Heart right ventricle (tissue), 16 donors: ENCODE measurements at regions not wholly inside any gene's neighbourhood (a gene's known extent, or its start where the extent isn't known, plus 50 kb on each side); places are given as distances from the start of the nearest gene placed in this dataset.
"Not testable (repeated sequence)": the region's sequence is repeated elsewhere in the genome, so short reads cannot be mapped to it uniquely, and the experiment has no call there.

Source experiments
- ATAC-seq, 8 donors: fragments of 200-7000 bp; cut with Tn5 transposase; one replicate each; pipeline ENCODE4 v1.9.1; 2020; ENCODE audit warnings: mild to moderate bottlenecking in 8 of 8, moderate library complexity in 8 of 8, moderate number of reproducible peaks in 1 of 8
- DNase-seq, 2 donors: peaks; one replicate each; pipeline ENCODE4 v3.0.0-alpha.2; 2020
- H3K27ac ChIP-seq, 10 donors: fragments of 200-600 bp; sonication (generic) in 2 of 10; one replicate each; pipeline versions ENCODE4 v1.5.0 to v1.8.0; 2020 to 2022; ENCODE audit warnings: mild to moderate bottlenecking in 3 of 10
- H3K27me3 ChIP-seq, 7 donors: fragments of 200-600 bp; one replicate each; pipeline ENCODE4 v1.8.0; 2021 to 2022; ENCODE audit warnings: mild to moderate bottlenecking in 2 of 7
- H3K36me3 ChIP-seq, 9 donors: fragments of 200-600 bp; sonication (generic) in 1 of 9; one replicate each; pipeline versions ENCODE4 v1.5.0 to v1.8.0; 2020 to 2022; ENCODE audit warnings: mild to moderate bottlenecking in 2 of 9
- H3K4me1 ChIP-seq, 9 donors: fragments of 200-600 bp; sonication (generic) in 1 of 9; one replicate each; pipeline versions ENCODE4 v1.5.0 to v1.8.0; 2020 to 2022; ENCODE audit warnings: mild to moderate bottlenecking in 4 of 9
- H3K4me3 ChIP-seq, 10 donors: fragments of 200-600 bp; sonication (generic) in 2 of 10; one replicate each; pipeline versions ENCODE4 v1.5.0 to v1.8.0; 2020 to 2022; ENCODE audit warnings: mild to moderate bottlenecking in 7 of 10, moderate library complexity in 2 of 10
- H3K9me3 ChIP-seq, 11 donors: fragments of 200-600 bp in 10 of 11; sonication (generic) in 2 of 11; one replicate each; pipeline versions ENCODE4 v1.5.0 to v1.8.0; 2013 to 2022; ENCODE audit warnings: mild to moderate bottlenecking in 2 of 11, control low read depth in 1 of 11, moderate library complexity in 1 of 11
- WGBS, 2 donors: extraction: QIAGEN DNeasy Blood & Tissue Kit; methylation state at CpG; one replicate each; pipeline ENCODE4 v1.1.7; 2013; ENCODE audit warnings: inconsistent platforms in 1 of 2; 5-methylcytosine and 5-hydroxymethylcytosine counted together
- intact Hi-C, 10 donors: fragments of 100-400 bp; cut with DNase I; formaldehyde crosslinking; loops; one replicate each; pipeline versions ENCODE4 v1.11.1 to v1.14.2; 2022
- TF ChIP-seq, protein P1 (sequence below), 9 donors: fragments of 200-600 bp; sonication (generic) in 2 of 9; IDR thresholded peaks; one replicate each; pipeline versions ENCODE4 v1.5.0 to v1.8.0; 2021 to 2022; ENCODE audit warnings: antibody characterized with exemption in 9 of 9, mild to moderate bottlenecking in 5 of 9, moderate library complexity in 1 of 9
- donor health status: Arrhythmogenic right ventricular cardiomyopathy.
- donor health status: ischemic (EF 13 %, LVEDD 7.1; RV severe dilation, severe dysfunction).
- donor health status: healthy with polysubstance abuse.
- donor health status: DM: no; HTN: yes; CAD: no.
- donor health status: DM: no; HTN: no; CAD: no.
- donor health status: ischemic (EF 25% LVEDD 6.9; RV normal size, moderate dysfunction).
- donor health status: ischemic (EF 25% LVEDD 5.7; RV mildly dilated, moderate dysfunction).
- donor health status: healthy.
- donor health status: DM: yes; HTN: yes; CAD: no.
- donor health status: Ischemic cardiomyopathy.
- donor health status: ischemic (EF 35%, LVEDD 5.7; RV mildly dilated, moderate dysfunction).
- donor health status: nonischemic (EF 11% LVEDD 7.7; RV severe dilation, severe dysfunction).
- donor health status: DM: yes; HTN: yes; CAD: no.
- donor health status: PGD.
- donor health status: ischemic (EF 29% LVEDD 5.4; RV normal size, mild dysfunction).
- donor health status: nonischemic (EF 23%, LVEDD 6.1; RV moderate dilation, normal function).

DNA sequence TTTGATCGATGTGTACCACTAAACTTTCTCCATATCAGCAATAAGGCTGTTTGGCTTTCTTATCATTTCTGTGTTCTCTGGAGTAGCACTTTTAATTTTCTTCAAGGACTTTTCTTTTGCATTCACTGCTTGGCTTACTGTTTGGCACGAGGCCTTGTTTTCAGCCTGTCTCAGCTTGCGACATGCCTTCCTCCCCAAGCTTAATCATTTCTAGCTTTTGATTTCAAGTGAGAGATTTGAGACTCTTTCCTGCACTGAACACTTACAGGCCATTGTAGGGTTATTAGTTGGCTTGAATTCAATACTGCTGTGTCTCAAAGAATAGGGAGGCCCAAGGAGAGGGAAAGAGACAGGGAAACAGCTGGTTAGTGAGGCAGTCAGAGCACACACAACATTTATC is 120.6 kb upstream of the KCND3 start:
- Histone ChIP-seq H3K27ac (peak overlapping the region in 1 of 10 donors; percentile 7), H3K4me1 (no peaks in the 10 kb centered on the region), H3K27me3 (no peaks in the 10 kb centered on the region), H3K4me3 (no peak overlapping the region), H3K9me3 (peaks cover 0 to 21% (median 14%) of the 10 kb centered on the region in 11 donors), H3K36me3 (no peaks in the 10 kb centered on the region)
- ATAC-seq = no peak
- DNase-seq = no peak
- 56 to 59% methylated on average over 3 of the region's 3 CpGs for WGBS, 2 donors
- TF ChIP-seq, protein P1, sequence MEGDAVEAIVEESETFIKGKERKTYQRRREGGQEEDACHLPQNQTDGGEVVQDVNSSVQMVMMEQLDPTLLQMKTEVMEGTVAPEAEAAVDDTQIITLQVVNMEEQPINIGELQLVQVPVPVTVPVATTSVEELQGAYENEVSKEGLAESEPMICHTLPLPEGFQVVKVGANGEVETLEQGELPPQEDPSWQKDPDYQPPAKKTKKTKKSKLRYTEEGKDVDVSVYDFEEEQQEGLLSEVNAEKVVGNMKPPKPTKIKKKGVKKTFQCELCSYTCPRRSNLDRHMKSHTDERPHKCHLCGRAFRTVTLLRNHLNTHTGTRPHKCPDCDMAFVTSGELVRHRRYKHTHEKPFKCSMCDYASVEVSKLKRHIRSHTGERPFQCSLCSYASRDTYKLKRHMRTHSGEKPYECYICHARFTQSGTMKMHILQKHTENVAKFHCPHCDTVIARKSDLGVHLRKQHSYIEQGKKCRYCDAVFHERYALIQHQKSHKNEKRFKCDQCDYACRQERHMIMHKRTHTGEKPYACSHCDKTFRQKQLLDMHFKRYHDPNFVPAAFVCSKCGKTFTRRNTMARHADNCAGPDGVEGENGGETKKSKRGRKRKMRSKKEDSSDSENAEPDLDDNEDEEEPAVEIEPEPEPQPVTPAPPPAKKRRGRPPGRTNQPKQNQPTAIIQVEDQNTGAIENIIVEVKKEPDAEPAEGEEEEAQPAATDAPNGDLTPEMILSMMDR (IDR thresholded peaks at IDR 0.05) = no peak
- intact Hi-C loops = no loop called here

- WGBS, 2 donors = 60 to 68% methylated on average over 1 of the region's 1 CpG
- H3K27me3 ChIP-seq = no peaks in the 10 kb centered on the region
- TF ChIP-seq, protein P1 (IDR thresholded peaks at IDR 0.05) = no peak
- intact Hi-C loops = no loop called here
- no peak for ATAC-seq
- H3K27ac ChIP-seq = no peak overlapping the region
- no peak overlapping the region for H3K4me3 ChIP-seq
- peaks cover 0 to 16% (median 11%) of the 10 kb centered on the region in 11 donors for H3K9me3 ChIP-seq
- no peaks in the 10 kb centered on the region for H3K36me3 ChIP-seq
- DNase-seq = no peak
- H3K4me1 ChIP-seq = no peaks in the 10 kb centered on the region
These were observed 122.3 kb upstream of the KCND3 start for GRCh38 chr1:112111734-112112133.

DNA sequence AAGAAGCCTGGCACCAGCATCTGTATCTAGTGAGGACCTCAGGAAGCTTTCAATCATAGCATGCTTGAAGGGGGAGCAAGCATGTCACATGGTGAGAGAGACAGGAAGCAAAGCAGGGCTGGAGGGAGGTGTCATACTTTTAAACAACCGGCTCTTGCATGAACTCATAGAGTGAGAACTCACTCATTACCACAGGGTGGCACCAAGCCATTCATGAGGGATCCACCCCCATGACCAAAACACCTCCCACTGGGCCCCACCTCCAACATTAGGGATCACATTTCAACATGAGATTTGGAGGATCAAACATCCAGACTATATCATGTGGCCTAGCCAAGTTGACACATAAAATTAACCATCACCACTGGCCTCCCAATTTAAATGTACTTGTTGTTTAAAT is 125.1 kb upstream of the KCND3 start:
- Histone ChIP-seq H3K27ac (no peak overlapping the region), H3K27me3 (no peaks in the 10 kb centered on the region), H3K4me1 (no peaks in the 10 kb centered on the region), H3K9me3 (peaks cover 0 to 9% (median 0%) of the 10 kb centered on the region in 11 donors), H3K36me3 (no peaks in the 10 kb centered on the region), H3K4me3 (no peak overlapping the region)
- ATAC-seq (no peak), DNase-seq (no peak)
- TF ChIP-seq, protein P1 (IDR thresholded peaks at IDR 0.05) = no peak
- intact Hi-C loops = no loop called here
- WGBS, 2 donors = 22 to 23% methylated on average over 1 of the region's 1 CpG

DNA sequence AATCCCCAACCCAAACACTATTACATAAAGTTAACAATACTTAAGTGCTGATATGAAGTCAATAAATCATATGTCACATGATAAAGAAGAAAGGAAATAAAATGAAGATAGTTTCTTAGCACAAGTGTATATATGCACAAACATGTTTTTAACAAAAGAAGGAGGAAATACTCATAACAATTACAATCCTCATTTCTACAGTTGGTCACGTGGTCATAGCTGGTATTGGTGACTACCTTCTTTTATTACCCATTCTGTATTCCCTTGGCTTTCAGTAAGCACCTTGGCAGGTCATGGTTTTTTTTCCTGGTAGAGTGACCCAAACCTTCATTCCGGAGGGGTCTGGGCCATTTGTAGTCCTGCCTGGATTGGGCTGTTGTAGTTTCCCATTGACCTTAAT is 137.1 kb upstream of the KCND3 start:
- Histone ChIP-seq H3K27ac (no peak overlapping the region), H3K4me3 (no peak overlapping the region), H3K4me1 (no peaks in the 10 kb centered on the region), H3K9me3 (no peaks in the 10 kb centered on the region), H3K27me3 (no peaks in the 10 kb centered on the region), H3K36me3 (no peaks in the 10 kb centered on the region)
- WGBS, 2 donors = 76 to 86% methylated on average over 2 of the region's 2 CpGs
- intact Hi-C loops = no loop called here
- no peak for DNase-seq
- TF ChIP-seq, protein P1 (IDR thresholded peaks at IDR 0.05) = no peak
- ATAC-seq = no peak

GRCh38 chr1:112127606-112128005 is 138.1 kb upstream of the KCND3 start:
- intact Hi-C loops, H3K4me3 ChIP-seq, H3K27me3 ChIP-seq, H3K9me3 ChIP-seq, H3K36me3 ChIP-seq, DNase-seq, H3K4me1 ChIP-seq, H3K27ac ChIP-seq, ATAC-seq: not testable (repeated sequence)
- WGBS, 2 donors = 92 to 97% methylated on average over 2 of the region's 2 CpGs
